HG02588 (cell line): ENCODE measurements at regions not wholly inside any gene's neighbourhood (a gene's known extent, or its start where the extent isn't known, plus 50 kb on each side); places are given as distances from the start of the nearest gene placed in this dataset.
"Not testable (repeated sequence)": the region's sequence is repeated elsewhere in the genome, so short reads cannot be mapped to it uniquely, and the experiment has no call there.

Source experiments
- ATAC-seq: cut with Tn5 transposase; IDR thresholded peaks from one replicate; pipeline ENCODE4 v1.9.1; 2021; ENCODE audit warnings: mild to moderate bottlenecking, moderate library complexity; ENCODE audit not compliant: unreplicated experiment

DNA sequence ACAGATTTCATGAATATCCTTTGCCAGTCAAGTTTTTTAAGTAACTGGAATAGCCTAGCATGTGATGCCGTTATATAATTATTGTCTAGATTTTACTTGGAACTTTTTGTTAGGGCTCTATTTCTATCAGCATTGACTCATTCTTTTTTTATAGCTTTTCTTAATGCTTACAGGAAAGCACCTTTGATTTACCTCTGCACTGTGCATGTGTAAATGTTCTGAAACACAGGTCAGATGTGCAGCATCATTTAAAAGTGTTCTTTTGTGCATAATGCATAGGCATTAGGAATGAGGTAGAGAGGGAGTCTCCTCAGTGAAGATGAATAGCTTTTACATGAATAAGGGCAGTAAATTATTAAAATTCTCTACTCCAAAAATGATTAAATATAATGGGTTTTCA lies 669.3 kb upstream of the MBL2 start:
- ATAC-seq, result no peak

DNA sequence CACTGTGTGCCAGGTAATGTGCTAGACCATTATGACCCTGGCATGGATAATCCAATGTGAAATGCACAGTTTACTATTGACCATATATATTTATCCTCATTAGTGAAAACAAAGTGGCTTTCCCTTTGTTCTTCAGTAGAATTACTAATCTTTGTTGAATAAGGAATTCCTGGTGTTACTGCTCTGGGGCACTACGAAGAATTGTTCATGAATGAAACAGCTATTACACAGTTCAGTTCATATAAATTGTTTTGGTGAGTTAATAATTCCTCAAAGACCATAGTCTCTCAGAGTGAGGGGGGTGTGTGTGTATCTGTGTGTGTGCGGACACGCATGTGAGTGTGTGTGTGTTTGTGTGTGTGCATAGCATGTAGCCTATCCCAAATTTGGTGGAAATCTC lies 668.0 kb upstream of the MBL2 start:
- no peak for ATAC-seq

DNA sequence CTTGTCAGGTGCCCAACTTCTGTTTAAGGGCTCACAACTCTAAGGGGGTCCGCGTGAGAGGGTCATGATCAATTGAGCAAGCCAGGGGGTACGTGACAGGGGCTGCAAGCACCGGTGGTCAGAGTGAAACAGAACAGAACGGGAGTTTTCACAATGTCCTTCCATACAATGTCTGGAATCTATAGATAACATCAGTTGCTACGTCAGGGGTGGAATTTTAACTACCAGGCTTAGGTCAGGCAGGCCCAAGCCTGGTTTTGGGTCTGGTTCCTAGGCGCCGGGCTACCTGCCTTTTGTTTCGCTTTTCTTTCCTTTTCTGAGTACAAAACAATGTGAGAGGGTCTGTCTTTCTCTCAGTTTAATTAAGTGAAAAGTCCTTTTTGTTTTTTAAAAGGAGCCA lies 666.5 kb upstream of the MBL2 start:
- not testable (repeated sequence) for ATAC-seq

DNA sequence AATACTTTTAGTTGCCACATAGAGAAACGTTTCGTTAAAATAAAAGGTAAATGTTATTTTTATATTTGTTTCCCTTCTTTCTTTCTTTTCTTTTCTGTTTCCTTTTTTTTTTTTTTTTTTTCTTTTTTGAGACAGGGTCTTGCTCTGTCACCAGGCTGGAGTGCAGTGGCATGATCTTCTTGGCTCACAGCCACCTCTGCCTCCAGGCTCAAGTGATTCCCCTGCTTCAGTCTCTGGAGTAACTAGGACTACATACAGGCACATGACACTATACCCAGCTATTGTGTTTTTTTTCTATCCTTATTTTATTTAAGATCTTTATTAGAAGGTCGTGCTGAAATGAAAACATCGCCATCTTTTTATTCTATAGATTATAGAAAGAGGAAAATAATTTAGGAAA lies 661.8 kb upstream of the MBL2 start:
- no peak for ATAC-seq

DNA sequence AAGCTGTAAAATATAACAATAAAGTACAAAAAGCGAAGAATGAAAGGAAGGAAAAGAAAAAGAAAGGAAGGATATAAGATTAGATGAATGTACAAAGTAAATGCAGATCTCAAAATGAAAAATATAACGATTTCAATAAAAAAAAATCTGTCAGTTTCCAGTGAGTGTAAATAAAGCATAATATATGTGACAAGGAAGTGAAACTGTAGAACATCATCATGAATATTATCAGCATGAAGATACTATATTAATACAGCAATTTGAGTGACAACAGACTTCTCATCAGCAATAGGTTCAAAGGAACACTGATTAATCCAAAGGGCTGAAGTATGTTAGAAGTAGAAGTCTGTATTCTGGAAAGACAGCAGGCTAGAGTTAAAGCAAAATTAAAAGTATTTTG lies 659.5 kb upstream of the MBL2 start:
- no peak for ATAC-seq

DNA sequence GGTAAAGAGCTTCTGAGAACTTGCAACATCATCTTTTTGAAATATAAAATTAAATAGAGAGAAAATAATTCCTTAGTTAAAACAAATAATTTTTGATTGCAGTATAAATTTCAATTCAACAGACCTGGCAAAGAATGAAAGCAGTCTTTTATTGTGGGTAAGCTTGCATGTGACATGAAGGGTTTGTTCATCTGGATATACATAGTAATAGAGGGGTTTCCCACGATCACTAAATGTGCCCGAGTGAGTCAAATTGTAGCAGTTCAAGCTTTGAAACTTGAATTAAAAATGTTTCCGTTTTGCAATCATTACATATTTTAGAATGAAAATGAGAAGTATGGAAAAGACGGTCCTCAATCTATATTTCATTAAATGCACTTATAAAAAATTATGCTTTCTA lies 658.4 kb upstream of the MBL2 start:
- ATAC-seq, result no peak

DNA sequence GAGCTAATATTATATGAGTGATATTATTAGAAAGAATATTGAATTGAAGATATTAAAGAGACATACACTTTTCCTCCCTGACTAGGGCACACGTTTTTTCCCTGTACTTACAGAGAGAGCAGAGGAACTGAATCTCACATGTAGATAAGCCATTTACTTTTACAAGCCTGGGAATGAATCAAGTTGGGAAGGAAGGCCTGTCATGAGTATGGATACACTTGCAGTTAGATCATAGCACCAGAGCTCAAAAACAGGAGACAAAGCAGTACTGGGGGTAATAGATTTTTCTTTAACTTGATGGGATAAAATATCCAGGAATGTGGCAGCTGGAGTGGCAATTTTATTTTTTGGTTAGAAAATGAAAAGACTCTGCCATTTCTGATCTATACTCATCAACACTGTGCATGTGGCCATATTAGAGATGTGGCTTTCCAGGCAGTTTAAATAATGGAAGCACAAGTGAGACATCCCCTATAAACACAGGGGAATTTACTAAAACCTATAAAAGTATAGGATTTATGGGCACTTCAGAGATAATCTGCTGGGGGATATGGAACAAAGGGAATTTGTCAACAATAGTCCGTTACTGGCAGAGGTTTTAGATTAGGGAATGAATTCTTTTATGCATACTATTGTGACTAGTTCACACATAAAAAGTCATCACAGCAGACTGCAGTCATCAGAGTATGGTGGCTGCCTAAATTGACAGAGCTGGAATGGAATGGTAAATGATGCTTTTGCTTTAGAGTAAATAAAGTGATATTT lies 657.7 kb upstream of the MBL2 start:
- no peak for ATAC-seq

DNA sequence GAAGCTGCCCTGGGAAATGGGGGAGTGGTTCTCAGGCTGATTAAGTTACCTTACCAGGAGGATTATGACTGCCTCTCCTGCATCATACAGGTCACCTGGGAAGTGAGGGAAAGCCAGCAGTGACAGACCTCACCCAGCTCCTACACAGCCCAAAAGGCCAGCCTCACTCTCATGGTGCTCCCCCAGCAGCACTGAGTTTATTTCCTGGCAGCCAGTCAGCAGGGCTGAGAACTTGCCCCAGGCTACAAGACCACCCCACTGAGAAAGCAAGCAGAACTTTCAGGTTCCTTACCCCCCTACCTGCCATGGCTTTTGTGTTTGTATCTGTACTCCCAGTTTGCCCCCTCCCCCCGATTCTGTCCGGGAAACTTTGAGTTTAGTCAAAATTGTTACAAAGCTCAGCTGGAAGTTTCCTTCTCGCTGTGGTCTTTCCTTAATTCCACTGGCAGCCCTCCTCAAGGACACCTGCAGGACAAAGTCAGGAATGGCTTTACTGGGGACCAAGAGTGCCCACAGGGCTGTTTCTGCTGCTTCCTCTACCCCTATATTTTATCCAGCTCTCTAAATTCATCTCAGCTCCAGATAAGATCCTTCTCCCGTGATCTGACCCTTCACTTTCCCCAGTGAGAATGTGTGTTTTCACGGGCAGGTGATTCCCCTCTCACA lies 649.8 kb upstream of the MBL2 start:
- ATAC-seq, result no peak

DNA sequence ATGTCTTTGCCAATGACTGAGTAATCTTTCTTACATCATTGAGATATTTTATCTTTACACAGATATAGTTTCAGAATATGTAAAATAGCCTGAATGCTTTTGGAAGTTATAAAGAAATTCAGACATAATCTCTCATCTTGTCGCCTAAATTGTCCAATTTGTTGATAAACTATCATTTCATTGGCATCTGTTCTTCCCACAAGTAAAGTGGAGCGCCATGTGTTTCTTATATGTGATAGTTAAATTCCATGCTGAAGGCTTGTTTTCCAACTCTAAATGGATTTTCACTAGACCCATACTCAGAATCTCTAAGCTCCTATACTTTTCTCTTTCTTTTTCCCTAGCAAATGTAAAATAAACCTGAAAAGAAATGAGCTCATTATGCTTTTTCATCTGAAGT lies 640.1 kb upstream of the MBL2 start:
- ATAC-seq, result no peak

DNA sequence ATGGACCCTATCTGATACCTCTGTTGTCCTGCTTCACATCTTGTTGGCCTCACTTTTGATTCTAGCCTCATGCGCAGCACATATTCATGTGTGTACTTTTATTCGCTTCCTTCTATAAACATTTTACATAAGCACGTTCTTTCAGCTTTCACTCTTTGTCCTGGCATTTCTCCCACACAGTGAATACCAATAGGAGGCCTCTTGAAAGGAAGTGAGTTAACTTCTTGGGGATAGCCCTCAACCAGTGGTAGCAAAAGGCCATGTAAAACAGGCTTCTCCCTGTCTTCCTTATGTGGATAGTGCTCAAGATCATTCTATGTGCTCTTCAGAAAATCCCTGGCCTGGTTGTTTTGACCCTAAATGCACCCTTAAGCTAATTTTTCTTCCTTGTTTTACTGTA lies 633.9 kb upstream of the MBL2 start:
- ATAC-seq, result no peak

DNA sequence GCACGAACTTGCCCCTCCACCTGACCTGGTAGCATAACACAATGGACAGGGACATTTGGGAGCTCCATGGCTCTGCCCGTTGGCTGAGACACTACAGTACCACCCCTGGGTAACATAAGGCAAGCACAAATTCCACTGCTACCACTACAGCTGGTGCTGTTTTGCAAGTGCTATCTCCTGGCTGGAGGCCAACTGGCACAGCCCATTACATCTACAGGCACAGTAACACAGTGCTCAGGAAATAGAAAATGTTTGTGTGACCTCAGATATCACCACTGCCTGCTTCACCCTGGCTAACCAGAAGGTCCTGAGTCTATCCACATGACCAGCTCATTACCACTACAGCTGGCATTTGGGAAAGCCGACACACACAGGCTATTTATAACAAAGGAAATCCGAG lies 631.1 kb upstream of the MBL2 start:
- no peak for ATAC-seq

DNA sequence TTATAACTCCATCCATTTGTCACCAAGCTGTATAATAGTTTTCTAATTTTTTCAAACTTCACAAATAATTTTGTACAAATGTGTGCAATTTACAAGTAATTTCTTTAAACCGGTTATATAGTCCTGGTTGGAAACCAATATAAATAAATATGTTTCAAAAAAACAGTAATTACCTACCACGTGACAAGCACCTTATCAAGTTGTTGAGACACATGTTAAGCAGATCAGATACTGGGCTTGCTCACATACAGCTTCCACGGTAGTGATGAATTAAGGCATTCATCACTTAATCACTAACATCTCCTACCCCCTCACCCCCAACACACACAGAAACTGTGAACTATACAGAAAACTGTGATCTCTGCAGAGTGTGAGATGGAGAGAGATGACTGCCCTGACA lies 630.0 kb upstream of the MBL2 start:
- no peak for ATAC-seq

DNA sequence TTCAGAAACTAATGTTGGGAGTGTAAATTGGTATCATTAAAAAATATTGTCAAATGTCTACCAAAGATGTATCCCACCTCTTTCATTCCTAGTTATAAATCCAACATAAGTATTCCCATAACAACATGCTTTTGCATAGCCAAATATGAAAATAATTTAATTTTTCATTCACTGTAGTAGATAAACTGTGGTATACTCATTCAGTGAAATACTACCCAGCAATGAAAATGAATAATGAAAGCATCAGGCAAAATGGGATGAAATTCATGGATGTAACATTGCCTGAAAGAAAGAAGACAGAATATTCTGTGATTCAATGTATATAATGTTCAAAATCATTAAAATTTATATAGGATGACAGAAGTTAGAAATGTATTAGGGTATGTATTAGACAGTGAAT lies 629.0 kb upstream of the MBL2 start:
- no peak for ATAC-seq

DNA sequence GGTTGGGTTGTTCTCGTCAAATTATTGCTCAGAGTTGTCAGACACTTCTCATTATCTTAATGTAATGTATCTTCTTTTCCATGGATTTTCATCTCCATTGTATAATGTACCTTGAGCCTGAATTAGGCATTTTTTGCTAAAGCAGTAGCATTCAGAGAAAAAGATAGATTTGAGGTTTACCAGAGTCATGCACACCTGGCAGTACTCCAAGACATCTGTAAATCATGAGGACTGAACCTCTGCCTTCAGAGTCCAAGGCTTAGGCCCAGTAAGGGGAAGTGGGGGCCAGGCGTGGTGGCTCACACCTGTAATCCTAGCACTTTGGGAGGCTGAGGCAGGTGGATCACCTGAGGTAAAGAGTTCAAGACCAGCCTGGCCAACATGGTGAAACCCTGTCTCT lies 624.3 kb upstream of the MBL2 start:
- ATAC-seq, result no peak

DNA sequence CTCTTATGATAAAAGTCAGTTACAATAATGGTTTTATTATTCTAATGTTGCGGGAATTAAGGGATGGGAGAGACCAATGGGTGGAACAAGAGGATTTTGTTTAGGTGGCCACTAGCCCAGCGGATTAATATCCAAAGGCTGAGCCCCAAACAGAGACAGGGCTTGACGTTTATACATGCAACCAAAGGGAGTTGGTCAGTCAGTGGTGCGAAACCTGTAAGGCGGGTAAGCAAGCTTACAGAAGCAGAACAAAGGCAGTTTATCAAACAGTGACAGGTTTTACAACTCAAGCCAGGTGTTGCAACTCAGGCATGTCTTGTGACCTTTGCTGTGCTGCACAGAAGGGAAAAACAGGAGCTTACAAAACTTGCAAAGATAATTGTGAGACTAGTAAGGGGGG lies 622.9 kb upstream of the MBL2 start:
- ATAC-seq, result no peak

DNA sequence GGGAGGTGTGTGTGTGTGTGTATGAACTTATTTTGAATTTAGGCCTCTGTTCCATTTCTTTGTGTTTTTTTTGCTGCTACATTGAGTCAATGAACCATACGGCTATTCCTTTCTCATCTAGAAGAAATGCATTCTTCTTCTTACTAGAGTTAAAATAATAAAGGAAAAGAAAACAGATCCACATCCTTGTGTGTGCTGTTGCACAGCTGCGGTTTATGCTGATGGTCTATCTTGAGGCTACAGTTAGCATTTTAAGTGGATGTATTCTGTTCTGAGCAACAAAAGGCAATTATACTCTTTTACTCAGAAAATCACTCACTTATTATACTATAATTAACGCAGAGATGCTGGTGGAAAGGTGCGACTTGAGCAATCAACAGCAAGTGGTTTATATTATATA lies 615.0 kb upstream of the MBL2 start:
- no peak for ATAC-seq

DNA sequence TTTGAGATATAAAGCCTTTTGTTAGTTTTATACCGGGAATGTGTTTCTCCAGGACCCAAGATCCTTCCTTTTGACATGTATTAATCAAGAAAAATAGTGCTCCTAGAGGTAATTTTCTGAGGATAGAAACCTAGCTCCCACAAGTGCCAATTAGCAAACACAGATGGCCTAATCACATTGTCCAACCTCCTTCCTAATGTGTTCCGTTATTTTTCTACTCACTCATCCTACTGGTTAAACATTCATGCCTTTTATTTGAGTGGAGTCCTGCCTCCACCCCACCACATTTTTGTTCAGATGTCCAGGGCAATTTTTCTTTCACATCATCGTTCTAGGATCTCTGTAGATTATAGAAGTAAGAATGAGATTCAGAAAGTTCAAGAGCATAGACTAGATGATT lies 610.0 kb upstream of the MBL2 start:
- ATAC-seq, result no peak

DNA sequence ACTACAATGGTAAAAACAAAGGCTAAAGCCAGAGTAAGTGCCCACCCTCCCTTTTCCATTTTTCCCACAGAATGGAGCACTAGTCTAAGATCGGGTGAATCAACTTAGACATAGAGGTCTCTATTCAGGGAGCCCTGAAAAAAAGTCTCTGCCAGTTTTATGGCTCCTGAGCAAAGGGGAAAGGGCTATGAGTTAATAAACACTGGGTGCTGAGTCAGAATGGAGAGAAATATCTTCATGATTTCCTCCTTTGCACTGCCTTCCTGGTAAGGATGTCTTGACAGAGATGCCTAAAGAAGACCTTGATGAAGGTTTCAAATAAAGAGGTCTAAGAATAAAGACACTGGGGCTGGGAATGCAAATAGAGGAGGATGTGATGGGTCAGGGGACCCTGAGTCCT lies 607.4 kb upstream of the MBL2 start:
- ATAC-seq, result no peak

DNA sequence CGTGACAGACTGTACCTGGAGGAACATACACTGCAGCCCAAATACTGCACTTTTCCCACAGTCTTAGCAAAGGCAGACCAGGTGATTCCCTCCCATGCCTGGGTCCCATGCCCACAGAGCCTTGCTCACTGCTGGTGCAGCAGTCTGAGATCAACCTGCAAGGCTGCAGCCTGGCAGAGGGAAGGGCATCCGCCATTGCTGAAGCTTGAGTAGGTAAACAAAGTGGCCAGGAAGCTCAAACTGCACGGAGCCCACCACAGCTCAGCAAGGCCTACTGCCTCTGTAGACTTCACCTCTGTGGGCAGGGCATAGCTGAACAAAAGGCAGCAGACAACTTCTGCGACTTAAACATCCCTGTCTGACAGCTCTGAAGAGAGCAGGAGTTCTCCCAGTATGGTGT lies 597.8 kb upstream of the MBL2 start:
- no peak for ATAC-seq

DNA sequence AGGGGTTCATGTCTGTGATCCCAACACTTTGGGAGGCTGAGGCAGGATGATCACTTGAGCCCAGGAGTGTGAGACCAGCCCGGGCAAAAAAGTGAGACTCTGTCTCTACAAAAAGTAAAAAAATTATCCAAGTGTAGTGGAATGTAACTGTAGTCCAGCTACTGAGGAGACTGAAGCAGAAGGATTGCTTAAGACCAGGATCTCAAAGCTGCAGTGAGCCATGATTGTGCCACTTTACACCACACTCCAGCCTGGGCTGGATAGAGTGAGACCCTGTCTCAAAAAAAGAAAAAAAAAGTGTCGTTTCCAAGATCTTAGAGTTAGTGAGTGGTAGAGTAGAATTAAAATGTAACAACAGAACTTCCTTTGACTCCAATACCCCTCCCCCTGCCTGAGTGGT lies 589.4 kb upstream of the MBL2 start:
- ATAC-seq, result no peak

DNA sequence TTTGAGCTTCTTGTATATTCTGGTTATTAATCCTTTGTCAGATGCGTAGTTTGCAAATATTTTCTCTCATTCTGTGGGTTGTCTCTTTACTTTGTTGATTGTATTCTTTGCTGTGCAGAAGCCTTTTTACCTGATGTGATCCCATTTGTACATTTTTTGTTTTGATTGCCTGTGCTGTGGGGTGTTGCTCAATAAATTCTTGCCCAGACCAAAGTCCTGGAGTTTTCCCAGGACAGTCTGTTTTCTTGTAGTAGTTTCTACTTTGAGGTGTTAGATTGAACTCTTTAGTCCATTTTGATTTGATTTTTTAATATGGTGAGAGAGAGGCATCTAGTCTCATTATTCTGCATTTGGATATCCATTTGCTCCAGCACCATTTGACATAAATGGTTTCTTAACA lies 588.7 kb upstream of the MBL2 start:
- no peak for ATAC-seq

DNA sequence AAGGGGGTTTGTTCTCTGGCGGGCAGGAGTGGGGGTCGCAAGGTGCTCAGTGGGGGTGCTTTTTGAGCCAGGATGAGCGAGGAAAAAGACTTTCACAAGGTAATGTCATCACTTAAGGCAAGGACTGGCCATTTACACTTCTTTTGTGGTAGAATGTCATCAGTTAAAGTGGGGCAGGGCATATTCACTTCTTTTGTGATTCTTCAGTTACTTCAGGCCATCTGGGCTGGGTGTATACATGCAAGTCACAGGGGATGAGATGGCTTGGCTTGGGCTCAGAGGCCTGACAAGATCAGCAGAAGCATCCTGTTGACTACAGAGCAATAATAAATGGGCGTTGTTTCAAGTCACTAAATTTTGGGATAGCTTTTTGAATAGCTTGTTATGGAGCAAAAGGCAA lies 586.4 kb upstream of the MBL2 start:
- not testable (repeated sequence) for ATAC-seq

DNA sequence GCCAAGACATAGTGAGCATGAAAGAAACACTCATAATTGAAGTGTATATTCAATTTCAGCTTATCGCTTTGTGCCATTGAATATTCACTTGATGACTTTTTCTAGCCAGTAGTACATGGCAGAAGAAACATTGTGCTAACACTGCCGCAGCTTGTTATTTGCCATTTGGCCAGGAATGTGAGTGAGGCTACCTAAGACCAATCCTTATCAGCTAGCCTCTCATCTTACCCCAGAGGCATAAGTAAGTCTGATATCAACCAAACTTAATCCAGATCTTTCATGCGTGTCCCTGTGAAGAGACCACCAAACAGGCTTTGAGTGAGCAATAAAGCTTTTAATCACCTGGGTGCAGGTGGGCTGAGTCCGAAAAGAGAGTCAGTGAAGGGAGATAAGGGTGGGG lies 586.0 kb upstream of the MBL2 start:
- no peak for ATAC-seq
